HCT116 (cell line): ENCODE measurements at regions not wholly inside any gene's neighbourhood (a gene's known extent, or its start where the extent isn't known, plus 50 kb on each side); places are given as distances from the start of the nearest gene placed in this dataset.

Experiments used
- ATAC-seq: fragments of 200-7000 bp; cut with Tn5 transposase; 2 replicates; pipeline ENCODE4 v1.9.1; 2020; ENCODE audit warnings: mild to moderate bottlenecking, moderate library complexity
- BruUV-seq: library from RNA; stranded (reverse); fragments of 400-500 nt; replicated peaks from 2 replicates; lab custom pipeline; 2021; lab: Mats Ljungman, UMichigan
- CTCF ChIA-PET: fragments of 300-600 bp; sonication (Branson Sonifier 250); formaldehyde crosslinking; loops from one replicate; lab custom pipeline; 2021; ENCODE audit warnings: antibody characterized with exemption; lab: Charles Lee
- POLR2A ChIA-PET: fragments of 300-600, 350-600 bp; sonication (Branson Sonifier 250); formaldehyde crosslinking; loops from one replicate; lab custom pipeline; 2021; ENCODE audit warnings: antibody characterized with exemption; lab: Charles Lee
- RAD21 ChIA-PET, 2 experiments: fragments of 300-600 bp; sonication (Branson Sonifier 250); formaldehyde crosslinking; loops; one replicate each; lab custom pipeline; 2023; ENCODE audit warnings: low total read pairs in 2 of 2; ENCODE audit not compliant: uncharacterized antibody in 2 of 2, unreplicated experiment in 2 of 2, low non-redundant PET in 1 of 2; lab: Charles Lee
- DNase-seq: peaks from one replicate; pipeline ENCODE4 v3.0.0-alpha.2; 2010; ENCODE audit warnings: low read depth, low spot score
- H2AFZ ChIP-seq: fragments of 200-600 bp; shearing (Covaris generic), sonication (generic); 2 replicates; pipeline ENCODE4 v1.6.1; 2017; ENCODE audit warnings: low read depth, mixed run types, mixed read lengths, antibody characterized with exemption, low read length; ENCODE audit not compliant: poor library complexity, severe bottlenecking
- H3K27ac ChIP-seq: 2 replicates; pipeline ENCODE4 v1.5.1; 2012; ENCODE audit warnings: low read depth, low read length
- H3K27me3 ChIP-seq: fragments of 200-600 bp; sonication (generic); 2 replicates; pipeline ENCODE4 v1.6.1; 2016; ENCODE audit warnings: mixed run types, low read length, mixed read lengths; ENCODE audit not compliant: insufficient read depth
- H3K36me3 ChIP-seq, 2 experiments: fragments of 200-500 bp in 1 of 2; fragments of 200-600 bp in 1 of 2; sonication (Bioruptor generic) in 1 of 2; sonication (generic) in 1 of 2; 2 replicates each; pipeline versions ENCODE4 v1.5.1 to v1.6.1; 2014 to 2016; ENCODE audit warnings: low read length in 2 of 2, inconsistent platforms in 1 of 2, mixed read lengths in 1 of 2, mixed run types in 1 of 2; ENCODE audit not compliant: insufficient read depth in 2 of 2, control insufficient read depth in 1 of 2
- H3K4me1 ChIP-seq, 2 experiments: fragments of 200-600 bp in 1 of 2; sonication (generic) in 1 of 2; 2 replicates each; pipeline versions ENCODE4 v1.5.1 to v1.6.1; 2012 to 2017; ENCODE audit warnings: low read length in 2 of 2, inconsistent platforms in 1 of 2, mild to moderate bottlenecking in 1 of 2, mixed read lengths in 1 of 2, mixed run types in 1 of 2, moderate library complexity in 1 of 2; ENCODE audit not compliant: insufficient read depth in 2 of 2, control insufficient read depth in 1 of 2
- H3K4me2 ChIP-seq: fragments of 200-600 bp; sonication (generic); 2 replicates; pipeline ENCODE4 v1.6.1; 2017; ENCODE audit warnings: mixed run types, low read length, mixed read lengths
- H3K4me3 ChIP-seq, 2 experiments: fragments of 200-600 bp in 1 of 2; sonication (generic) in 1 of 2; replicated peaks in 1 of 2; 2 replicates each; pipeline ENCODE4 v1.5.1; 2011 to 2016; ENCODE audit warnings: low read length in 2 of 2, control low read depth in 1 of 2, low read depth in 1 of 2, mild to moderate bottlenecking in 1 of 2, mixed read lengths in 1 of 2, mixed run types in 1 of 2
- H3K79me2 ChIP-seq: fragments of 200-600 bp; sonication (generic); 2 replicates; pipeline ENCODE4 v1.6.1; 2017; ENCODE audit warnings: mild to moderate bottlenecking, mixed run types, low read length, moderate library complexity, mixed read lengths; ENCODE audit not compliant: insufficient read depth
- H3K9ac ChIP-seq: fragments of 200-600 bp; sonication (generic); 2 replicates; pipeline ENCODE4 v1.6.1; 2016; ENCODE audit warnings: low read length, mixed read lengths
- H3K9me2 ChIP-seq: fragments of 200-600 bp; sonication (generic), shearing (Covaris generic); 2 replicates; pipeline ENCODE4 v1.6.1; 2017; ENCODE audit warnings: mixed run types, mild to moderate bottlenecking, moderate library complexity; ENCODE audit not compliant: insufficient read depth
- H3K9me3 ChIP-seq, 2 experiments: fragments of 200-500 bp in 1 of 2; fragments of 200-600 bp in 1 of 2; sonication (Bioruptor generic) in 1 of 2; sonication (generic) in 1 of 2; 2 replicates each; pipeline ENCODE4 v1.6.1; 2014 to 2017; ENCODE audit warnings: low read length in 2 of 2, mixed read lengths in 2 of 2, inconsistent platforms in 1 of 2, low read depth in 1 of 2, mild to moderate bottlenecking in 1 of 2, mixed run types in 1 of 2, moderate library complexity in 1 of 2; ENCODE audit not compliant: control insufficient read depth in 1 of 2, insufficient read depth in 1 of 2
- H4K20me1 ChIP-seq: fragments of 200-600 bp; sonication (generic), shearing (Covaris generic); 2 replicates; pipeline ENCODE4 v1.6.1; 2017; ENCODE audit warnings: mixed run types, mild to moderate bottlenecking, moderate library complexity; ENCODE audit not compliant: insufficient read depth
- ATF3 ChIP-seq: IDR thresholded peaks from 2 replicates; pipeline ENCODE4 v1.6.1; 2012
- CBX3 ChIP-seq: IDR thresholded peaks from 2 replicates; pipeline ENCODE4 v1.6.1; 2012; ENCODE audit warnings: low read depth
- CTCF ChIP-seq, 3 experiments: fragments of 200-600 bp in 1 of 3; sonication (generic) in 1 of 3; IDR thresholded peaks in 2 of 3; conservative IDR thresholded peaks in 1 of 3; 2 replicates each; pipeline ENCODE4 v1.5.1; 2012 to 2017; ENCODE audit warnings: low read depth in 2 of 3, low read length in 2 of 3, antibody characterized with exemption in 1 of 3, borderline replicate concordance in 1 of 3, control low read depth in 1 of 3, mild to moderate bottlenecking in 1 of 3, mixed read lengths in 1 of 3, mixed run types in 1 of 3, moderate library complexity in 1 of 3; ENCODE audit not compliant: insufficient read depth in 1 of 3
- FOSL1 ChIP-seq: IDR thresholded peaks from 2 replicates; pipeline ENCODE4 v1.6.1; 2012; ENCODE audit warnings: low read depth
- POLR2A ChIP-seq: IDR thresholded peaks from 2 replicates; pipeline ENCODE4 v1.7.0; 2011; ENCODE audit warnings: borderline replicate concordance; ENCODE audit not compliant: insufficient read depth, insufficient read length; ENCODE audit errors: extremely low read depth
- POLR2AphosphoS5 ChIP-seq: IDR thresholded peaks from 2 replicates; pipeline ENCODE4 v1.6.1; 2011; ENCODE audit warnings: mild to moderate bottlenecking, low read depth, low read length, moderate library complexity
- RAD21 ChIP-seq: IDR thresholded peaks from 2 replicates; pipeline ENCODE4 v1.6.1; 2012; ENCODE audit warnings: low read depth, mild to moderate bottlenecking
- SIN3A ChIP-seq: IDR thresholded peaks from 2 replicates; pipeline ENCODE4 v1.6.1; 2012; ENCODE audit warnings: low read depth
- SP1 ChIP-seq: IDR thresholded peaks from 2 replicates; pipeline ENCODE4 v1.6.1; 2012; ENCODE audit warnings: low read depth
- TCF7L2 ChIP-seq: IDR thresholded peaks from 2 replicates; pipeline ENCODE4 v1.7.0; 2011; ENCODE audit warnings: borderline replicate concordance, inconsistent platforms; ENCODE audit not compliant: insufficient read depth, insufficient read length; ENCODE audit errors: extremely low read depth
- YY1 ChIP-seq: IDR thresholded peaks from 2 replicates; pipeline ENCODE4 v1.6.1; 2011; ENCODE audit warnings: low read length, low read depth, moderate library complexity, mild to moderate bottlenecking; ENCODE audit not compliant: insufficient replicate concordance; ENCODE audit errors: extremely low read depth
- ZNF274 ChIP-seq: fragments of 200-500 bp; sonication (Bioruptor generic); IDR thresholded peaks from 2 replicates; pipeline ENCODE4 v1.6.1; 2014; ENCODE audit warnings: mild to moderate bottlenecking, low read depth, low read length, inconsistent platforms
- intact Hi-C: fragments of 100-400 bp; cut with micrococcal nuclease; formaldehyde crosslinking; loops from 2 replicates; pipeline ENCODE4 v1.10.0; 2022

- no peaks in the 10 kb centered on the region for H3K9me3 ChIP-seq
- CTCF ChIA-PET = no interaction called here
These were observed 143.9 kb upstream of the ZNF366 start for GRCh38 chr5:72651109-72651508.

GRCh38 chr5:72649449-72649848, 142.2 kb upstream of the ZNF366 start:
- no TSS peak for BruUV-seq
- DNase-seq = no peak

More at GRCh38 chr5:72651109-72651508, 143.9 kb upstream of the ZNF366 start:
- Histone ChIP-seq H3K4me1 (peaks cover 2 to 13% of the 10 kb centered on the region in 2 experiments; a peak in 2 of 4 replicates), H2AFZ (no peak overlapping the region), H3K27ac (no peak overlapping the region), H3K27me3 (no peaks in the 10 kb centered on the region), H3K36me3 (no peaks in the 10 kb centered on the region), H3K9ac (no peak overlapping the region), H4K20me1 (no peaks in the 10 kb centered on the region), H3K79me2 (no peaks in the 10 kb centered on the region), H3K4me3 (no peak overlapping the region), H3K4me2 (no peak overlapping the region), H3K9me2 (no peaks in the 10 kb centered on the region)
- POLR2A ChIA-PET = no interaction called here
- RAD21 ChIA-PET = no interaction called here
- ATAC-seq = no peak
- no TSS peak for BruUV-seq
- TF ChIP-seq POLR2A = no peak
- no peak for TF ChIP-seq SIN3A
- no peak for DNase-seq
- intact Hi-C loops = no loop called here

More at GRCh38 chr5:72649449-72649848, 142.2 kb upstream of the ZNF366 start:
- ChIA-PET POLR2A (no interaction called here), RAD21 (no interaction called here), CTCF (no interaction called here)
- Histone ChIP-seq H4K20me1 (no peaks in the 10 kb centered on the region), H3K9me2 (no peaks in the 10 kb centered on the region), H3K9me3 (no peaks in the 10 kb centered on the region), H2AFZ (no peak overlapping the region), H3K4me3 (no peak overlapping the region), H3K79me2 (no peaks in the 10 kb centered on the region), H3K9ac (no peak overlapping the region), H3K27me3 (no peaks in the 10 kb centered on the region), H3K4me1 (peaks cover 2 to 13% of the 10 kb centered on the region in 2 experiments; a peak in 2 of 4 replicates), H3K27ac (no peak overlapping the region), H3K36me3 (no peaks in the 10 kb centered on the region), H3K4me2 (no peak overlapping the region)
- no peak for ATAC-seq
- TF ChIP-seq POLR2A (no peak), POLR2AphosphoS5 (no peak), CBX3 (no peak), YY1 (no peak), FOSL1 (no peak), CTCF (IDR thresholded peaks at IDR 0.05 in 2 of 3, conservative IDR thresholded peaks at IDR 0.05 in 1 of 3; ENCODE audit: borderline replicate concordance in 1 of 3, insufficient read depth in 1 of 3, low read depth in 2 of 3, low read length in 2 of 3) (no peak), TCF7L2 (no peak), RAD21 (no peak), SP1 (no peak), ZNF274 (no peak), ATF3 (no peak), SIN3A (no peak)
- intact Hi-C loops = no loop called here
